GM21360 (cell line): ENCODE measurements at regions not wholly inside any gene's neighbourhood (a gene's known extent, or its start where the extent isn't known, plus 50 kb on each side); places are given as distances from the start of the nearest gene placed in this dataset.

Source experiments
- ATAC-seq: cut with Tn5 transposase; IDR thresholded peaks from one replicate; pipeline ENCODE4 v1.9.1; 2021; ENCODE audit warnings: mild to moderate bottlenecking, moderate library complexity; ENCODE audit not compliant: unreplicated experiment

DNA sequence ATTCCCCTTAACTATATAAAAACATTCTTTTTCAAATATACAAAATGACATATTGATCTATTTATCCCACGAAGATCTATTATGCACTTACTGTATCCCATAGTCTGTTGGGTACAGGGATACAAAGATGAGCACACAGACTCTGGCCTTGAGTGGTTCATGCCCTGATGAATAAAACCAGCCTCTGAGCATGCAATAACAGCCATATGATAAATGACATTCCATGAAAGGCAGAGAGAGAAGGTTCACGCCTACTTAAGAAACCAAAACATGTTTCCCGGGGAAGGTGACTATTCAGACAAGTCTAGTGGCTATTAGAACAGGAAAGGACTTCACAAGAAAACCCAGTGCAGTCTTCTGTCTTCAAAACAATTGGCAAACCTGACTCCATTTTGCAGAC lies 406.2 kb upstream of the BRINP1 start:
- ATAC-seq = no peak

DNA sequence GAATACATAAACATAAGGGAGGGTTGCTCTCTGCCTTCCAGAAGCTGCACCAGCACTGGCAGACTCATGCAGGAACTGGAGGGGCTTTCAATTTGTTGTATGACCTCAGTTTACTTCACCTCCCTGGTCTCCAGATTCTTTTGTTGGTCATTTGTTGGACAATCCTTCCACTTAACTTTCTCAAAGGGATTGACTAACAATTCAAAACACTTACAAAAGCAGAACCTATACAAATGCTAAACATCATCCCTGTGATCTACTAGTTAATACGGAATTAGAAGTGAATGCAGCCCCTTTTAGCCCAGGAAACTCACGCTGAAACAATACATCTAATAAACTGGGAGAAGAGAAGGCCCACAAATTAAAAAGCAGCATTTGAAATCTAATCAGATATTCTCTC lies 404.6 kb upstream of the BRINP1 start:
- no peak for ATAC-seq

DNA sequence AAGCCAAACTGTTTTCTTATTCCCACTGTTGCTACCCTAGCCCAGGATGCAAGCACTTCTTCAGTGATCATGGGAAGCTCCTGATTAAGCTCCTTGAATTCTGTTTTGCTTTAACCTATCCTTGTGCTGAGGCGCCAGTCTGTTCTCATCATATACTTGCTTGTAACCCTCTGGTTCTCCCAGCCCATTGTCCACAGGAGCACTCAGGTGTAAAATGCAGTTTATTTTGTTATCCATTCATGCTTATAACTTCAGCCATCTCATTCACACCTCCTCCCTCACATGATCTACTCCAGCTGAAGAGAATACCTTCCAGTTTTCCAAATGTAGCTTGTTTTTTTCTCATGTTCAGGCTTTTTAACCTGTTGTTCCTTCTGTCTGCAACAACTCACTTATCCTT lies 402.1 kb upstream of the BRINP1 start:
- no peak for ATAC-seq

DNA sequence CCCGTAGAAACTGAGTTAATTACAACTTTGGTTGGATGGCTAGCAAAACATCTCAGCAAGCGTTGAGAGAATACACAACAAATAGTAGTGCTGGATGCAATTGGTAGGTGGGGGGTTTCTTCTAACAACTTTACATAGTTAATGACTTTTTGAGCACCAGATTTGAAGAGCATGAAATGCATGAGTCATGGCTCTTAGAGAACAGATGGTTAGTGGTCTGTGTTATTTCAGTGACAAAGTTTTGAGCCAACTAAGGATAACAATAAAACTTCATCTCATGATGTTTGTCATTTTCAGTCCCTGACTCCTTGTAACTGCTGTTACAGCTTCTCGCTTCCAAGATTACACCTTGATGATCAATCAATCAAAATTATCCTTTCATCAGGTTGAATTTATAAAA lies 399.0 kb upstream of the BRINP1 start:
- ATAC-seq = no peak

DNA sequence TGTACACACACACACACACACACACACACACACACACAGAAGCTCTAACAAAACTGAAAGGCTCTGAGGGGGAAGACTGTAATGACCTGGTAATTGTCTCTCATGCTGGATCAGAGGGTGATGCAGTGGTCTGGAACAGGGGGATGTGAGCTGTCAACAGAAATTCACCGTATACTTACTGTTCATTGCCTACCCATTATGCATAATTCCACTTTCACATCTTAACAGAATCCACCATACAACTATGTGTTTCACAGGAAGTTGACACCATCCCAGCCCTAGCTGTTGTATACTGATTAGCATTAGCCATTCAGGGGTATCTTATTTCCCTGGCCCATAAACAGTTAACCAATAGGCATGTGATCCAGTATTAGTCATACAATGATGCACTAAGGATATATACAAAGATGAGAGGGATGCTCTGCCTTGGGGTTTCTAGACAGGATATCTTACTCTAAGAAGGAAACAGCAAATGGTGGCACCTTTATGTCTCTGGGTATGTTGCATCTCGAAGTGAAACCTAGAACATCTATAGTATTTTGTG lies 396.5 kb upstream of the BRINP1 start:
- no peak for ATAC-seq

DNA sequence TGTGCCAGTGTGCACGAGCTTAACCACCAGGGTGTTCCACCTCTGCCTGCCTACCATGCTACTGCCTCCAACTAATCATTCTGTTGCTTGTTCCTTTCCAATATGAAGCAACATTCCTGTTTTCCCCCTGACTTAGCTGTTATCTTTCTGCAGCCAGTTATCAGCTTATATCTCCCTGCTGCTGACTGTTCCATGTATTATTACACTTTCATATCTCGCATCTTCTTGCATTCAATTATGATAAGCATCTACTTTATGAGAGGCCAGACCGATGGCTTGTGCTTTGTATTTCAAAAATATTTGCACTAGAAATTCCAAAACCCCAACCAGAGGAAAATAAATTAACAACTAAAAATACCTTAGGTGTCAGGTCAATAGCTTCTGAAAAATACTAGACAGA lies 394.0 kb upstream of the BRINP1 start:
- no peak for ATAC-seq

DNA sequence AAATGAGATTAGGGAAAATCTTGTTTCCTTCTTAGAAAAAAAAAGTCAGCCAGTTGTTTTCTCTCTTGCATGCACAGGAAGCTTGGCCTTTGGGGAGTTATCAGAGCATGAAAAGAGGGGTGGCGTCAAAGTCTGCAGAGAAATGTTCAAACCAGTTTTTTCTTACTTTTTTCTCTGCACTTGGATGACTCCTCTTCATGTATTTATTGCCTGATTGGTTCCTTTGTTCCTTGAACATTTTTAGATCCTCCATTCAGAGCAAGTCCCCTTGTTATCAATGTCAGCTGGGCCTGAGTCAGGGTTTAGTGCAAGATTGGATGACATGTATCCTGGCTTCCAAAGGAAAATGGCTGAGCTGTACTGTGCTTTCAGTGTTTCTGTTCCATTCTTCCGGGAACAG lies 392.6 kb upstream of the BRINP1 start:
- no peak for ATAC-seq

DNA sequence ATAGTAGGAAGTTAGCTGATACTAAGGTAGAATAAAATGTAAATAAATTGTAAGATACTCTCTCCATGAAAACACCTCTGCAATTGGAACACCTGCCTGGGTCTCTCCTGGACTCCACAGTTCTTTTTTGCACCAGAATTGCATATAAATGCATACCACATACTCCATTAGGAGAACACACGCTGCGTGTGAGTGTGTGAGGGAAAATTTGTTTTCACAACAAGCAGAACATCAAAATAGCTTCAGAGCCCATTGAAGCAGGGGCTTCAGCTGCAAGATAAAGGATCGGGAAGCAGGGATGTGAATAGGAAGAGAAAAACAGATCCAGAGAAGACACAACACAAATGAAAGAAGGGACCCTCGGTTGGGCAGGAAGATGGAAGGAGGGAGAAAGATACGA lies 389.8 kb upstream of the BRINP1 start:
- ATAC-seq = no peak

DNA sequence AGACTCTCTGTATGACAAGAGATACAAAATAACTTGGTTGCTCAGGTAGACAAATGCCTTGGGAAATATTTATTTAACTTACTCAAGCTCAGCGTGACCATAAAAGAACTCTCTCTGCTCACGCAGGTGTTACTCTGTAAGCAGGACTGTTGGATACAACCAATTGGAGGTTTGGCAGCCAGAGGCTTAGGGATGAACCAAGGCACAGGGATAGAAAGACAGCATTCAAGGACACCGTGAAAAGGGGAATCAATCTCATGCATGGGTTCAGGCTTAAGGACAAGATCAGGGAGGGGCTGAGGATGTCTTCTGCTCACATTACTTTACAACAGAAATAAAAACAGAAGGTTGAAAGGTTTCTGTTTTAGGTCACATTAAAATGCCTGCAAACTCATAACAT lies 389.0 kb upstream of the BRINP1 start:
- no peak for ATAC-seq

DNA sequence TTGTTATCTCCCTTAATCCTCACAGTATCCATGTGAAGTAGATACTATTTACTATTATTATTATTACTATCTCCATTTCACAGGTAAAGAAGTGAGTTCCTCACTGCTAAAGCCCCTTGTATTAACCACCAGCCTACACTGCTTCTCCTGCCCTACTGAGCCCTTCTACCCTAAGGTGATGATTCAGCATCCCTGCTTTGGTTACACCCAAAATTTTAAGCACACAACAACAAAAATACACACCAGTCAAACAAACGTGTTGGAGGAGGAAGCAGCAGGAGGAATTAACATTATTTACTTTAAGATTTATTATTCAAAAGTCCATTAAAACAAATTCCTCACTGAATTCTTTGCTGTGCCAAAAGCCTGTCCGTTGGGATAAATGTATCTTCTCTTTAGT lies 370.2 kb upstream of the BRINP1 start:
- no peak for ATAC-seq

DNA sequence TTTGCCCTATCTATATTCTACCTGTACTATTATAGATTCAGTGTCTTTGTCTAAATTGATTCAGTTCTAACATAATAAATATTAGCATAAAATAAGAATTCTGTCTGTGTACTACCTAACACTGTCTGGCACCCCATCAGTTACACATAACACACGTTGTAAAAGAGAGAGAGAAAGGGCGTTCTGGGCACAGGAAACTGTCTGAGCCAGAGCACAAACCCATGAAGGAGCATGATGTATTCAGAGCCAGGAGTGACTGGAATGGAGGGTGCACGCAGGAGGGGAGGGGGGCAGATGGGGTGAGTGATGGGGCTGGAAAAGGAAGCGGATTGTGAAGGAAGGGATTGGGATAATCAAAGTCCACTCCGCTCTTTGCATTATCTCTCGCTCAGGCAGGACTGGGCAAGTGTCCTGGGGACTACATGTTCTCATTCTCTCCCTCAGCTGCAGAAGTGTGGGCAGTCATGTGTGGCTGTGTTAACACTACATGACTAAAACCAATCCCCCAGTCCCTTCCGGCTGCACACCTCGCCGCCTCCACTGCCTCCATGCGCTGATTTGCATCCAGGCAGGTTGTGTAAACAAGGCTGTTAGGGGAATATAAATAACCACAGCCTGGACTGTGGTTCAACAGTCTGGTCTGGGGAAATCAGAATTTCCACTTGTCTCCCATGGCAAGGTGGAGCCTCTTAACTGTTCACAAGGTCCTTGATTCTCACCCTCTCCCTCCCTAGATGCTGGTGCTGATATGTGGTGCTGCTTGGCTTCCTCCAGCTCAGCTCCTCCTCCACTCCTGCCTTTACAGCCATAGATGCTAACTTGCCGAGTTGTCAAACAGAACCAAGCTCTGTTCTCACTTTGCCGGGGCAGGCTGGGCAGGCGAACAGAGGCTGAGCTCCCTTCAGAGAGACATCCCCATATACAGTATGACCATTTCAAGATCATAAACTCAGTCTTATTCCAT lies 367.5 kb upstream of the BRINP1 start:
- ATAC-seq = peak; percentile 100

DNA sequence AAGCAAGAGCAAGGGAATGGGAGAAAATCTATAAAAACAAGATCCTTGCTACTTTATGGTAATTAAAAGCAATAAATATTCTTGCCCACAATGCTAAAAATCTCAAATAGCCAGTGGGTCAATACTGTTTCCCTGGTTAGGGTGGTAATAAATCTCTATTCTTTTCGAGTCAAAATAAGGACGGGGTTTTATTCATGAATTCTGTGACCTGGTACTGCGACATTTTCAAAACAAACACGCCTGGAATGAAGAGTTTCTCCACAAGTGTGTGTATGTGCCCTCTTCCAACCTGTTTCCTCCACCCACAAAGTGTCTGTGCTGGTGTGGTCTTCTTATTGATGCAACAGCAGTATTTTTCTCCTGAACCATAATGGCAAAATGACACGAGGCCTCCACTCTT lies 358.8 kb upstream of the BRINP1 start:
- no peak for ATAC-seq

DNA sequence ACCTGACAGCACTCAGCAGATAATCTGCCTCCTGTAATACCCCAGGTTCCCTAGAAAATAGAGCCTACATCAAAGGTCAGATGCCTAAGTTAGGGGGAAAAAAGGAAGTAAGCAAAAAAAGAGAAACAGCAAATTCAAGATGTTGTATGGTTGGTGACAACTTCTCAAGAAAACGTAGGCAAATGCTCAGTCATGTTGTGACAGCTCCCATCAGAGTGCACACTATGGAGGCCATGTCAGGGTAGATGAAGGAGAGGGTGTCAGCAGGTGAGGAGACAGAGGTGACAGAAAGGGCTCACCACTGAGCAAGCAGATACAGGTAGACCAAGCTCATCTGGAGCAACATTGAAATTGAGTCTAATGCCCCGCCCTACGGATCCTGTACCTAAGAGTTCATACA lies 356.8 kb upstream of the BRINP1 start:
- no peak for ATAC-seq

DNA sequence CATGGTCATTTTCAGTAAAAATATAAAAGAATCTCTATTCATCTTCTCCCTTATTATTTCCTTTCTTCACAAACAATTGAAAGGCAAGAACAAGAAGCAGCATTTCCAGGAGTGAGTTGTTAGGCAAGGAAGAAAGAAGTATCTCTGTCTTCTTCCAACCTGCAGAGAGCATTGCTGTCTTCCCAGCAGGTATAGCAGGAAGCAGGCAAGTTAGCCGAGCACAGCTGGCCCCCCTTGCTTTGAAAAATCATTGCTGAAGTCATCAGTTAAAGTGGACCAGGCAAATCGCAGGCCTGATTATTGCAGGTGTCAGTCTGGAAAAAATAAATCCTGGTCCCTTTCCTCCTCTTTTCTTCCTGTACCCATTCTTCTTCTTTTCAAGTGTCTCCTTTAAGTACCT lies 353.1 kb upstream of the BRINP1 start:
- ATAC-seq = no peak

DNA sequence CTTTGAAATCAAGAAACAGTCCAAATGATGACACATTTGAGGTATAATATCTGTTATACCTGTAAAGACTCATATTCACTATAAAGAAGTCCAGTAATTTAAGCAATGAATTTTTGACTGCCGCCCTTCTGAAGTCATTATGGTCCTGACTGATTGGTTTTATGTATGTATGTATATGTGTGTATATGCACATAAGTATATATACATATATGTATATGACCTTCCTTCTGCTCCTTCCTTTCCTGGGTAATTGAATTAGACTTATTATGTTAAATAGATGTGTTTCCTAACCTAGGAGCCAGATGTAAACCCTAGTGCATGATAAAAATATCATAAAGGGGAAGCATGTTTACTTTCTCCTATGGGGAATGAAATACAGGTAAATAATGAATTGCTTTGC lies 343.1 kb upstream of the BRINP1 start:
- no peak for ATAC-seq

DNA sequence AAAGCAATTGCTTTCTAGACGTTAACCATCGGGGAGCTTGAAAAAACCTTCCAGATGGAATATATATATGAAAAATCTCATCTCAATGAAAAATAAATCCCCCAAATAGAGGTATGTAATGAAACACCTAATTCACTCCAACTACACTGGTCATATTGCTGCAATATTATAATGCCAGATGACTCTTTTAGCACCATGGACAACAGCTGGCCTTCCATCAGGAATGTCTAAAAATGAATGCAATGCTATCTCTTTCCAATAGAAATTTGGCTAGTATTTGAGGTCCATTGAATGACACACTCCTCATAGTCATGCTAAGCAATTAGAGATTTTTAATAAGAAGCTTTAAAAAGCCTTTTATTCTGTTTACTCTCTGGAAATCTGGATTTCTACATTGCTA lies 340.2 kb upstream of the BRINP1 start:
- ATAC-seq = no peak

DNA sequence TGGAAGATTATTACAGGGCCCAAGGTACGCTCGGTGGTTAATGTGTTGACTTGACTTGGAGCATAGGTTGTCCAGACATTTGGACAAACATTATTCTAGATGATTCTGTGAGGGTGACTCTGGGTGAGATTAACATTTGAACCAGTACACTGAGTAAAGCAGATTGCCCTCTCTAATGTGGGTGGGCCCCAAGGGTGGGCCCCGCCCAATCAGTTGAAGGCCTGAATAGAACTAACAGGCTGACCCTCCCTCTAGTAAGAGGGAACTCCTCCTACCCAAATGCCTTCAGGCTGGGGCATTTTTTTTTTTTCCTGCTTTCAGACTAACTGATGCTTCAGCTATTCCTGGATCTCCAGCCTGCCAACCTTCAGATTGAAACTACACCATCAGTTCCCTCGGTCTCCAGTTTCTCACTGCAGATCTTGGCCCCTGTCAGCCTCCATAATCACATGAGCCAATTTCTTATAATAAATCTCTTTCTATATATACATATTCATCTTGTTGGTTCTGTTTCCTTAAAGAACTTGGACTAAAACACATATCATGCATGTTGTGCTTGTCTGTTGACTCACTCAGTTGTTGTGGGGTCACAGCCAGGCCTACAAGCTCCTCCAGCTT lies 338.1 kb upstream of the BRINP1 start:
- no peak for ATAC-seq

DNA sequence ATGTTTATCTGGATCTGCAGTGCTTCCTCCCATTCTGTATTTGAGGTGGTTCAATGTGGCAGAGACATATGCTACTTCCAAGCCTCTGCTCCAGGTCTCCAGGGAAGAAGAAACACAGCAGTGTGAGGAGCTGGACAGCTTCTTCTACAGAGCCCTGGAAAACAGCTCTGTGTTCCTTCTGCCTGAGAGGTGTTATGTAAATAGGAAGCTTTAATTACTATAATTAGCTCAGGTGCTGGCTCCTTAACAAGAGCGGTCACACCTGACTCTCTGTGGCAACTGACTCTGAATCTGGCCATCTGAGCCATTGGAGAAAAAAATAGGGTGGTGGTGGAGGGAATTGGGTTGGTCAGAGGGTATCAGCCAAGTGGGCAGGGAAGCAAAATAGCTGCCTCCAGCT lies 332.4 kb upstream of the BRINP1 start:
- ATAC-seq = no peak

DNA sequence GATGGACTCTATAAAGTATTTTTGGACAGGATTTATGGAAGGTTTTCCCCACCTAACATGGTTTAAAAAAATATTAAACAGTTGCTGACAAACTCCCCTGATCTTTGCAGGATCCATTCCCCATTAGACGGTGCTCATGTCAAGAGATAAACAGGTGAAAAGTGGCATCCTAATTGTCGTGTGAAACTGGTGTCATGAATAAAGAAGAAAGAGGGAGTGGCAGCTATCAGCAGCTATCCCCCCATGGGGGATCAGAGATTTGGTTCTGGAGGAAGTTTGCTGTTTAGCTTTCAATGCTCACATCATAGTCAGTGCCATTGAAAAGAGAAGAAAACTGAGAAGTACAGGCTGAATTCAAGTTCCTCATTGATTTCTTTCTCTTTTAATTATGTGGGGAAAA lies 329.3 kb upstream of the BRINP1 start:
- no peak for ATAC-seq

DNA sequence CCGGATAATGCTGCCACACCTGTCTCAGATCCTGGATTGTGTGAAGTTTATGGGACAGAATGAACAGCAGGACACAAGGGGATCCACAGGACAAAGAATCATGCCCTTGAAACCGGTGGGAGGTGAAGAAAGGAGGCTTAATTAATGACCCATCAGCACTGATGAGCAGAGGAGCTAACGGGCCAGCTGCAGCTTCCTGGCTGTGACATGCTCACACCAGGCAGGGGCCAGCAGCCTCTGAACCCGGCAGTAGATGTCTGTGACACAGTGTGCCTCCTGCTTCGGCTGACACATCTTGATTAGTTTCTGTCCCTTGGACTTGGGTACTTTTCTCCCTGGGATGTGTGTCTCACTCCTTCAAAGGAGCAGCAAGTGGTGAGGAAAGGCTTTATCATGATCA lies 328.8 kb upstream of the BRINP1 start:
- no peak for ATAC-seq

DNA sequence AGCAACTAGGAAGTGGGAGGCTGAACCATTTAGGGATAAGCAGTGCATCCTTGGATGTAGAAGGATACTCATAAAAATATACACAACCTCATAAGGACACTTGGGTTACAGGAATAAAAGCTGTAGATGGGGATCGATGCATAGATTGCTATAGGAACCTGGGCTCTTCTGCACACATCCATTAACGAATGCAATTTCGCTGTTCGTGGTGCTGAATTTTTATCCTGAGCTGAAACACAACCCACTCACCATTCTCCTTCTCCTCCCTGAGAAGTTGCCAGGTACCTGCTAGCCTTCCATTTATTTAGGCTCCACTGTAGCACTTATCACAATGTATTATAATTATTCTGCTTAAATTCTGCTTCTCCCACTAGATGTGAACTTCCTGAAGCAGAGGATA lies 320.6 kb upstream of the BRINP1 start:
- no peak for ATAC-seq

DNA sequence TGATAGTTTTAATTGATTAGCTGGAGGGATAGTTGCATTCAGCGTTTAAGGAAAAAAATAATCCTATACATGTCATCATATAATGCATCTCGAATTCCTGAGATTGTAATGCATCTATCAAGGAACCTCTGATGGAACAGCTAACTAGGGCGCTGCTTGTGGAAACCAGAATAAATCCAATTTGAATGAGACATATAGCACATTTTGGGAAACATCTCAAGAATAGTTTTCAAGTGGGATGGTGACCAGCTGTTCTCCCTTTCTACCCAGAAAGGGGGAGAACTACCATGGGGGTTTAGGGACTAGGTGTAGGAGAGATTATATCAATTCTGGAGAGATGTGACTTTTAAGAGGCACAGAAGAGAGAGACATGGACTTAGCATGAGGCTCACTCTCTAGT lies 319.3 kb upstream of the BRINP1 start:
- ATAC-seq = no peak
